GM23338 (cell line): ENCODE measurements at regions not wholly inside any gene's neighbourhood (a gene's known extent, or its start where the extent isn't known, plus 50 kb on each side); places are given as distances from the start of the nearest gene placed in this dataset.

ENCODE experiments used
- ATAC-seq: fragments of 200-7000 bp; cut with Tn5 transposase; 3 replicates; pipeline ENCODE4 v1.9.1; 2020
- DNase-seq: peaks from one replicate; pipeline ENCODE4 v3.0.0-alpha.2; 2015; ENCODE audit warnings: low spot score
- H2AFZ ChIP-seq: fragments of 200-600 bp; sonication (generic); 2 replicates; pipeline ENCODE4 v1.8.0; 2016; ENCODE audit warnings: antibody characterized with exemption, mild to moderate bottlenecking, moderate library complexity
- H3F3A ChIP-seq: fragments of 200-600 bp; sonication (generic); replicated peaks from 2 replicates; pipeline ENCODE4 v1.8.0; 2017; ENCODE audit warnings: antibody characterized with exemption, mixed run types, low read depth
- H3K27ac ChIP-seq: fragments of 200-600 bp; sonication (generic); 2 replicates; pipeline ENCODE4 v1.6.1; 2016; ENCODE audit warnings: low read depth
- H3K27me3 ChIP-seq: fragments of 200-600 bp; sonication (generic); 2 replicates; pipeline ENCODE4 v1.8.0; 2016; ENCODE audit warnings: mild to moderate bottlenecking, mixed run types, moderate library complexity; ENCODE audit not compliant: insufficient read depth
- H3K36me3 ChIP-seq: fragments of 200-600 bp; sonication (generic); 2 replicates; pipeline ENCODE4 v1.8.0; 2016; ENCODE audit warnings: mild to moderate bottlenecking; ENCODE audit not compliant: insufficient read depth
- H3K4me1 ChIP-seq: fragments of 200-600 bp; sonication (generic); 2 replicates; pipeline ENCODE4 v1.8.0; 2016; ENCODE audit warnings: mild to moderate bottlenecking, moderate library complexity; ENCODE audit not compliant: insufficient read depth
- H3K4me2 ChIP-seq: fragments of 200-600 bp; sonication (generic); 2 replicates; pipeline ENCODE4 v1.7.1; 2017; ENCODE audit warnings: mixed run types
- H3K4me3 ChIP-seq: fragments of 200-600 bp; sonication (generic); 2 replicates; pipeline ENCODE4 v1.6.1; 2016; ENCODE audit warnings: mixed run types
- H3K79me2 ChIP-seq: fragments of 200-600 bp; sonication (generic); replicated peaks from 2 replicates; pipeline ENCODE4 v1.8.0; 2017; ENCODE audit warnings: mild to moderate bottlenecking; ENCODE audit not compliant: insufficient read depth
- H3K9me2 ChIP-seq: fragments of 200-600 bp; sonication (generic); 2 replicates; pipeline ENCODE4 v1.8.0; 2017; ENCODE audit not compliant: insufficient read depth
- H4K20me1 ChIP-seq: fragments of 200-600 bp; sonication (generic); replicated peaks from 2 replicates; pipeline ENCODE4 v1.8.0; 2017; ENCODE audit warnings: mild to moderate bottlenecking; ENCODE audit not compliant: insufficient read depth
- H3K27ac Mint-ChIP-seq: 2 replicates; pipeline ENCODE4 v1.8.0; 2020; ENCODE audit warnings: inconsistent platforms, mild to moderate bottlenecking, moderate library complexity, mixed read lengths
- H3K27me3 Mint-ChIP-seq: 3 replicates; pipeline ENCODE4 v1.8.0; 2022; ENCODE audit warnings: low read depth, mild to moderate bottlenecking, moderate library complexity, mixed read lengths, inconsistent platforms; ENCODE audit not compliant: insufficient read depth, poor library complexity
- H3K36me3 Mint-ChIP-seq: 3 replicates; pipeline ENCODE4 v1.8.0; 2021; ENCODE audit warnings: low read depth, mild to moderate bottlenecking, inconsistent platforms, moderate library complexity, mixed read lengths
- H3K4me1 Mint-ChIP-seq: 3 replicates; pipeline ENCODE4 v1.8.0; 2020; ENCODE audit warnings: mild to moderate bottlenecking, inconsistent platforms, mixed read lengths
- H3K4me3 Mint-ChIP-seq: 3 replicates; pipeline ENCODE4 v1.8.0; 2021; ENCODE audit warnings: moderate library complexity, mild to moderate bottlenecking, inconsistent platforms, mixed read lengths
- H3K9me3 Mint-ChIP-seq: 3 replicates; pipeline ENCODE4 v1.8.0; 2020; ENCODE audit warnings: moderate library complexity, mild to moderate bottlenecking, inconsistent platforms, mixed read lengths
- CREB1 ChIP-seq: fragments of 250-450 bp; sonication (Bioruptor Pico); IDR thresholded peaks from 2 replicates; pipeline ENCODE4 v1.5.0; 2020; ENCODE audit warnings: low read depth, mild to moderate bottlenecking, moderate library complexity
- EZH2 ChIP-seq: fragments of 200-600 bp; sonication (generic); IDR thresholded peaks from one replicate; pipeline ENCODE4 v1.8.0; 2017; ENCODE audit warnings: antibody characterized with exemption, mild to moderate bottlenecking, low read depth; ENCODE audit not compliant: unreplicated experiment
- EZH2phosphoT487 ChIP-seq: fragments of 200-600 bp; sonication (generic); IDR thresholded peaks from one replicate; pipeline ENCODE4 v1.8.1; 2018; ENCODE audit warnings: antibody characterized with exemption; ENCODE audit not compliant: unreplicated experiment
- JUNB ChIP-seq: IDR thresholded peaks from one replicate; pipeline ENCODE4 v1.6.1; 2016; ENCODE audit warnings: antibody characterized with exemption; ENCODE audit not compliant: unreplicated experiment
- NANOG ChIP-seq: IDR thresholded peaks from 2 replicates; pipeline ENCODE4 v1.6.1; 2016; ENCODE audit warnings: antibody characterized with exemption, borderline replicate concordance
- POLR2AphosphoS5 ChIP-seq: IDR thresholded peaks from 2 replicates; pipeline ENCODE4 v1.6.1; 2016; ENCODE audit warnings: antibody characterized with exemption, low read depth
- STAT1 ChIP-seq: IDR thresholded peaks from one replicate; pipeline ENCODE4 v1.6.1; 2016; ENCODE audit warnings: antibody characterized with exemption; ENCODE audit not compliant: unreplicated experiment
- ZNF114 ChIP-seq: fragments of 250-450 bp; sonication (Bioruptor Pico); IDR thresholded peaks from 2 replicates; pipeline ENCODE4 v1.5.0; 2020; ENCODE audit warnings: mild to moderate bottlenecking, moderate library complexity
- ZNF331 ChIP-seq: fragments of 250-450 bp; sonication (Bioruptor Pico); IDR thresholded peaks from 2 replicates; pipeline ENCODE4 v1.5.0; 2020; ENCODE audit warnings: low read depth, mild to moderate bottlenecking, moderate library complexity
- TF ChIP-seq, protein P1 (sequence below), 2 experiments: fragments of 200-600 bp in 1 of 2; sonication (generic) in 1 of 2; conservative IDR thresholded peaks; 2 replicates each; pipeline versions ENCODE4 v1.5.1 to v1.6.1; 2016 to 2017; ENCODE audit warnings: antibody characterized with exemption in 2 of 2, low read depth in 2 of 2, mild to moderate bottlenecking in 2 of 2, moderate library complexity in 1 of 2
- TF ChIP-seq, protein P2 (sequence below): IDR thresholded peaks from 2 replicates; pipeline ENCODE4 v1.6.1; 2016; ENCODE audit warnings: antibody characterized with exemption
- TF ChIP-seq, protein P3 (sequence below): fragments of 250-450 bp; sonication (Bioruptor Pico); IDR thresholded peaks from 2 replicates; pipeline ENCODE4 v1.5.0; 2020; ENCODE audit warnings: mild to moderate bottlenecking, moderate library complexity
- TF ChIP-seq, protein P4 (sequence below): IDR thresholded peaks from one replicate; pipeline ENCODE4 v1.6.1; 2018; ENCODE audit warnings: antibody characterized with exemption; ENCODE audit not compliant: unreplicated experiment

DNA sequence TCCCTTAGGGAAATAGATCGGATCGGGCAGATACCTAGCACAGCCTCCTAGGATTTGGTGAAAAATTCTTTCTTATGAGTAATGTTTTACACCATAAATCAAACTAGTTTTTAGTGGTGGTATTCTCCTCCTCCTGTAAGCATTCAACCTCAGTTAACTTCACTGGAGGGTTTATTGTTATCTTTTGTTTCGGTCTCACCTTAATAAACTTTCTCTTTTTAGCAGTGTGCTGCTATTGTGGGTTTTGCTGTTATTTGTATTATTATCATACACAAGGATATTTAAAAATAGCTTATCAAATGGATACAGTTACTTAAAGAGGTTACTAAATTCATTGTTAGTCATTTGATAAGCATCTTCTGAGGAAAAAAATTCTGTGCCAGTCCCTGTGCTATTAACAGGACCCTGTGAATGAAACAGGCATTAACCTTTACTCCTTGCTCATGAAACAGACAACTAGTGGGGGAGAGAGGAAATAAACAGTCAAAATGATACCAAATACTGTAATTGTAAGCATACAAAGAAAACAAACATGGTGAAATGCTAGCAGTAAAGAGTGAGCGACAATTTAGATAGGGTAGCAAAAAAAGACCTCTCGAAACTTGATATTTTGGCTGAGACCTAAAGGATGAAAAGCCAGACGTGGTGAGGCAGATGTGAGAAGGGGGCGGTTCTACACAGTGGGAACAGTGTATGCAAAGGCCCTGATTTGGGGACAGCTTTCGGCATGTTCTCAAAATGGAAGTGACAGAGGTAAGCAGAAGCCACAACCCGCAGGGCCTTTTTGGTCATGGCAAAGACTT, 178.7 kb upstream of the SOX5 start:
- Mint-ChIP-seq H3K27me3 (no peaks in the 10 kb centered on the region), H3K27ac (no peak overlapping the region), H3K4me3 (no peak overlapping the region), H3K9me3 (no peaks in the 10 kb centered on the region; the same call in 2 of the 3 replicates), H3K36me3 (no peaks in the 10 kb centered on the region), H3K4me1 (peaks cover 23% of the 10 kb centered on the region)
- Histone ChIP-seq H3K36me3 (no peaks in the 10 kb centered on the region), H3F3A (no peaks in the 10 kb centered on the region), H4K20me1 (no peaks in the 10 kb centered on the region), H3K4me2 (no peak overlapping the region), H2AFZ (no peak overlapping the region), H3K9me2 (no peaks in the 10 kb centered on the region), H3K4me3 (no peak overlapping the region), H3K27me3 (no peaks in the 10 kb centered on the region), H3K79me2 (no peaks in the 10 kb centered on the region), H3K27ac (no peak overlapping the region), H3K4me1 (peaks cover 7% of the 10 kb centered on the region; the same call in 1 of the 2 replicates)
- DNase-seq (no peak), ATAC-seq (no peak)
- TF ChIP-seq, protein P1, sequence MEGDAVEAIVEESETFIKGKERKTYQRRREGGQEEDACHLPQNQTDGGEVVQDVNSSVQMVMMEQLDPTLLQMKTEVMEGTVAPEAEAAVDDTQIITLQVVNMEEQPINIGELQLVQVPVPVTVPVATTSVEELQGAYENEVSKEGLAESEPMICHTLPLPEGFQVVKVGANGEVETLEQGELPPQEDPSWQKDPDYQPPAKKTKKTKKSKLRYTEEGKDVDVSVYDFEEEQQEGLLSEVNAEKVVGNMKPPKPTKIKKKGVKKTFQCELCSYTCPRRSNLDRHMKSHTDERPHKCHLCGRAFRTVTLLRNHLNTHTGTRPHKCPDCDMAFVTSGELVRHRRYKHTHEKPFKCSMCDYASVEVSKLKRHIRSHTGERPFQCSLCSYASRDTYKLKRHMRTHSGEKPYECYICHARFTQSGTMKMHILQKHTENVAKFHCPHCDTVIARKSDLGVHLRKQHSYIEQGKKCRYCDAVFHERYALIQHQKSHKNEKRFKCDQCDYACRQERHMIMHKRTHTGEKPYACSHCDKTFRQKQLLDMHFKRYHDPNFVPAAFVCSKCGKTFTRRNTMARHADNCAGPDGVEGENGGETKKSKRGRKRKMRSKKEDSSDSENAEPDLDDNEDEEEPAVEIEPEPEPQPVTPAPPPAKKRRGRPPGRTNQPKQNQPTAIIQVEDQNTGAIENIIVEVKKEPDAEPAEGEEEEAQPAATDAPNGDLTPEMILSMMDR (conservative IDR thresholded peaks at IDR 0.05; ENCODE audit: low read depth in 2 of 2): no peak
- TF ChIP-seq, protein P2, sequence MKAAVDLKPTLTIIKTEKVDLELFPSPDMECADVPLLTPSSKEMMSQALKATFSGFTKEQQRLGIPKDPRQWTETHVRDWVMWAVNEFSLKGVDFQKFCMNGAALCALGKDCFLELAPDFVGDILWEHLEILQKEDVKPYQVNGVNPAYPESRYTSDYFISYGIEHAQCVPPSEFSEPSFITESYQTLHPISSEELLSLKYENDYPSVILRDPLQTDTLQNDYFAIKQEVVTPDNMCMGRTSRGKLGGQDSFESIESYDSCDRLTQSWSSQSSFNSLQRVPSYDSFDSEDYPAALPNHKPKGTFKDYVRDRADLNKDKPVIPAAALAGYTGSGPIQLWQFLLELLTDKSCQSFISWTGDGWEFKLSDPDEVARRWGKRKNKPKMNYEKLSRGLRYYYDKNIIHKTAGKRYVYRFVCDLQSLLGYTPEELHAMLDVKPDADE: no peak
- TF ChIP-seq ZNF114 (CRISPR knock-in tag) (no peak), EZH2 (no peak), STAT1 (no peak), JUNB (no peak), EZH2phosphoT487 (no peak), POLR2AphosphoS5 (no peak), ZNF331 (CRISPR knock-in tag) (no peak), NANOG (no peak), CREB1 (no peak)
- TF ChIP-seq, protein P3, sequence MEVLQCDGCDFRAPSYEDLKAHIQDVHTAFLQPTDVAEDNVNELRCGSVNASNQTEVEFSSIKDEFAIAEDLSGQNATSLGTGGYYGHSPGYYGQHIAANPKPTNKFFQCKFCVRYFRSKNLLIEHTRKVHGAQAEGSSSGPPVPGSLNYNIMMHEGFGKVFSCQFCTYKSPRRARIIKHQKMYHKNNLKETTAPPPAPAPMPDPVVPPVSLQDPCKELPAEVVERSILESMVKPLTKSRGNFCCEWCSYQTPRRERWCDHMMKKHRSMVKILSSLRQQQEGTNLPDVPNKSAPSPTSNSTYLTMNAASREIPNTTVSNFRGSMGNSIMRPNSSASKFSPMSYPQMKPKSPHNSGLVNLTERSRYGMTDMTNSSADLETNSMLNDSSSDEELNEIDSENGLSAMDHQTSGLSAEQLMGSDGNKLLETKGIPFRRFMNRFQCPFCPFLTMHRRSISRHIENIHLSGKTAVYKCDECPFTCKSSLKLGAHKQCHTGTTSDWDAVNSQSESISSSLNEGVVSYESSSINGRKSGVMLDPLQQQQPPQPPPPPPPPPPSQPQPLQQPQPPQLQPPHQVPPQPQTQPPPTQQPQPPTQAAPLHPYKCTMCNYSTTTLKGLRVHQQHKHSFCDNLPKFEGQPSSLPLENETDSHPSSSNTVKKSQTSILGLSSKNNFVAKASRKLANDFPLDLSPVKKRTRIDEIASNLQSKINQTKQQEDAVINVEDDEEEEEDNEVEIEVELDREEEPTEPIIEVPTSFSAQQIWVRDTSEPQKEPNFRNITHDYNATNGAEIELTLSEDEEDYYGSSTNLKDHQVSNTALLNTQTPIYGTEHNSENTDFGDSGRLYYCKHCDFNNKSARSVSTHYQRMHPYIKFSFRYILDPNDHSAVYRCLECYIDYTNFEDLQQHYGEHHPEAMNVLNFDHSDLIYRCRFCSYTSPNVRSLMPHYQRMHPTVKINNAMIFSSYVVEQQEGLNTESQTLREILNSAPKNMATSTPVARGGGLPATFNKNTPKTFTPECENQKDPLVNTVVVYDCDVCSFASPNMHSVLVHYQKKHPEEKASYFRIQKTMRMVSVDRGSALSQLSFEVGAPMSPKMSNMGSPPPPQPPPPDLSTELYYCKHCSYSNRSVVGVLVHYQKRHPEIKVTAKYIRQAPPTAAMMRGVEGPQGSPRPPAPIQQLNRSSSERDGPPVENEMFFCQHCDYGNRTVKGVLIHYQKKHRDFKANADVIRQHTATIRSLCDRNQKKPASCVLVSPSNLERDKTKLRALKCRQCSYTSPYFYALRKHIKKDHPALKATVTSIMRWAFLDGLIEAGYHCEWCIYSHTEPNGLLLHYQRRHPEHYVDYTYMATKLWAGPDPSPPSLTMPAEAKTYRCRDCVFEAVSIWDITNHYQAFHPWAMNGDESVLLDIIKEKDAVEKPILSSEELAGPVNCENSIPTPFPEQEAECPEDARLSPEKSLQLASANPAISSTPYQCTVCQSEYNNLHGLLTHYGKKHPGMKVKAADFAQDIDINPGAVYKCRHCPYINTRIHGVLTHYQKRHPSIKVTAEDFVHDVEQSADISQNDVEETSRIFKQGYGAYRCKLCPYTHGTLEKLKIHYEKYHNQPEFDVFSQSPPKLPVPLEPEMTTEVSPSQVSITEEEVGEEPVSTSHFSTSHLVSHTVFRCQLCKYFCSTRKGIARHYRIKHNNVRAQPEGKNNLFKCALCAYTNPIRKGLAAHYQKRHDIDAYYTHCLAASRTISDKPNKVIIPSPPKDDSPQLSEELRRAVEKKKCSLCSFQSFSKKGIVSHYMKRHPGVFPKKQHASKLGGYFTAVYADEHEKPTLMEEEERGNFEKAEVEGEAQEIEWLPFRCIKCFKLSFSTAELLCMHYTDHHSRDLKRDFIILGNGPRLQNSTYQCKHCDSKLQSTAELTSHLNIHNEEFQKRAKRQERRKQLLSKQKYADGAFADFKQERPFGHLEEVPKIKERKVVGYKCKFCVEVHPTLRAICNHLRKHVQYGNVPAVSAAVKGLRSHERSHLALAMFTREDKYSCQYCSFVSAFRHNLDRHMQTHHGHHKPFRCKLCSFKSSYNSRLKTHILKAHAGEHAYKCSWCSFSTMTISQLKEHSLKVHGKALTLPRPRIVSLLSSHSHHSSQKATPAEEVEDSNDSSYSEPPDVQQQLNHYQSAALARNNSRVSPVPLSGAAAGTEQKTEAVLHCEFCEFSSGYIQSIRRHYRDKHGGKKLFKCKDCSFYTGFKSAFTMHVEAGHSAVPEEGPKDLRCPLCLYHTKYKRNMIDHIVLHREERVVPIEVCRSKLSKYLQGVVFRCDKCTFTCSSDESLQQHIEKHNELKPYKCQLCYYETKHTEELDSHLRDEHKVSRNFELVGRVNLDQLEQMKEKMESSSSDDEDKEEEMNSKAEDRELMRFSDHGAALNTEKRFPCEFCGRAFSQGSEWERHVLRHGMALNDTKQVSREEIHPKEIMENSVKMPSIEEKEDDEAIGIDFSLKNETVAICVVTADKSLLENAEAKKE (CRISPR knock-in tag): no peak
- TF ChIP-seq, protein P4, sequence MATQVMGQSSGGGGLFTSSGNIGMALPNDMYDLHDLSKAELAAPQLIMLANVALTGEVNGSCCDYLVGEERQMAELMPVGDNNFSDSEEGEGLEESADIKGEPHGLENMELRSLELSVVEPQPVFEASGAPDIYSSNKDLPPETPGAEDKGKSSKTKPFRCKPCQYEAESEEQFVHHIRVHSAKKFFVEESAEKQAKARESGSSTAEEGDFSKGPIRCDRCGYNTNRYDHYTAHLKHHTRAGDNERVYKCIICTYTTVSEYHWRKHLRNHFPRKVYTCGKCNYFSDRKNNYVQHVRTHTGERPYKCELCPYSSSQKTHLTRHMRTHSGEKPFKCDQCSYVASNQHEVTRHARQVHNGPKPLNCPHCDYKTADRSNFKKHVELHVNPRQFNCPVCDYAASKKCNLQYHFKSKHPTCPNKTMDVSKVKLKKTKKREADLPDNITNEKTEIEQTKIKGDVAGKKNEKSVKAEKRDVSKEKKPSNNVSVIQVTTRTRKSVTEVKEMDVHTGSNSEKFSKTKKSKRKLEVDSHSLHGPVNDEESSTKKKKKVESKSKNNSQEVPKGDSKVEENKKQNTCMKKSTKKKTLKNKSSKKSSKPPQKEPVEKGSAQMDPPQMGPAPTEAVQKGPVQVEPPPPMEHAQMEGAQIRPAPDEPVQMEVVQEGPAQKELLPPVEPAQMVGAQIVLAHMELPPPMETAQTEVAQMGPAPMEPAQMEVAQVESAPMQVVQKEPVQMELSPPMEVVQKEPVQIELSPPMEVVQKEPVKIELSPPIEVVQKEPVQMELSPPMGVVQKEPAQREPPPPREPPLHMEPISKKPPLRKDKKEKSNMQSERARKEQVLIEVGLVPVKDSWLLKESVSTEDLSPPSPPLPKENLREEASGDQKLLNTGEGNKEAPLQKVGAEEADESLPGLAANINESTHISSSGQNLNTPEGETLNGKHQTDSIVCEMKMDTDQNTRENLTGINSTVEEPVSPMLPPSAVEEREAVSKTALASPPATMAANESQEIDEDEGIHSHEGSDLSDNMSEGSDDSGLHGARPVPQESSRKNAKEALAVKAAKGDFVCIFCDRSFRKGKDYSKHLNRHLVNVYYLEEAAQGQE: no peak
